Endothelial cell of umbilical vein (primary cell): ENCODE measurements at regions not wholly inside any gene's neighbourhood (a gene's known extent, or its start where the extent isn't known, plus 50 kb on each side); places are given as distances from the start of the nearest gene placed in this dataset.

Source experiments
- BruUV-seq: library from RNA; stranded (reverse); fragments of 400-500 nt; replicated peaks from 2 replicates; lab custom pipeline; 2021; lab: Mats Ljungman, UMichigan
- CTCF ChIA-PET: fragments of 300-600, 350-600 bp; sonication (Branson Sonifier 250); formaldehyde crosslinking; loops from one replicate; lab custom pipeline; 2021; ENCODE audit warnings: antibody characterized with exemption, inconsistent platforms; lab: Charles Lee
- POLR2A ChIA-PET: fragments of 300-600, 350-600 bp; sonication (Branson Sonifier 250); formaldehyde crosslinking; loops from one replicate; lab custom pipeline; 2021; ENCODE audit warnings: antibody characterized with exemption, inconsistent platforms; lab: Charles Lee
- DNase-seq: peaks from one replicate; pipeline ENCODE4 v3.0.0-alpha.2; 2011; ENCODE audit warnings: low read depth, low spot score
- FAIRE-seq: peaks from 2 replicates; lab custom pipeline; 2011; peaks lifted over from hg19 to GRCh38; lab: Jason Lieb, UNC
- H2AFZ ChIP-seq: 2 replicates; pipeline ENCODE4 v1.6.0; 2012; ENCODE audit warnings: low read depth, low read length, control low read depth, inconsistent platforms
- H3K27ac ChIP-seq: 2 replicates; pipeline ENCODE4 v1.5.1; 2011; ENCODE audit warnings: low read depth, mild to moderate bottlenecking, control low read depth, low read length, moderate library complexity; ENCODE audit not compliant: insufficient read depth
- H3K27me3 ChIP-seq, 2 experiments: 2 replicates each; pipeline versions ENCODE4 v1.6.0 to v1.6.1; 2011; ENCODE audit warnings: low read length in 2 of 2, mixed read lengths in 1 of 2; ENCODE audit not compliant: control insufficient read depth in 2 of 2, insufficient read depth in 2 of 2
- H3K36me3 ChIP-seq, 2 experiments: 2 replicates in 1 of 2; 3 replicates in 1 of 2; pipeline ENCODE4 v1.5.1; 2011; ENCODE audit warnings: low read length in 2 of 2, mild to moderate bottlenecking in 1 of 2, moderate library complexity in 1 of 2; ENCODE audit not compliant: control insufficient read depth in 2 of 2, insufficient read depth in 2 of 2; ENCODE audit errors: extremely low read depth in 1 of 2
- H3K4me1 ChIP-seq: 3 replicates; pipeline ENCODE4 v1.5.1; 2011; ENCODE audit warnings: mild to moderate bottlenecking, low read length; ENCODE audit not compliant: control insufficient read depth, insufficient read depth; ENCODE audit errors: extremely low read depth
- H3K4me2 ChIP-seq: 2 replicates; pipeline ENCODE4 v1.6.1; 2011; ENCODE audit warnings: low read length, control low read depth, mixed read lengths; ENCODE audit not compliant: insufficient read depth
- H3K4me3 ChIP-seq, 3 experiments: fragments of 200-600 bp in 1 of 3; sonication (generic), shearing (Covaris generic) in 1 of 3; replicated peaks in 1 of 3; 2 replicates each; pipeline ENCODE4 v1.5.1; 2011 to 2016; ENCODE audit warnings: control low read depth in 3 of 3, low read length in 3 of 3, mild to moderate bottlenecking in 2 of 3, inconsistent platforms in 1 of 3, low read depth in 1 of 3, moderate library complexity in 1 of 3; ENCODE audit not compliant: insufficient read depth in 1 of 3
- H3K79me2 ChIP-seq: 2 replicates; pipeline ENCODE4 v1.6.0; 2012; ENCODE audit warnings: low read length, inconsistent platforms; ENCODE audit not compliant: control insufficient read depth, insufficient read depth
- H3K9ac ChIP-seq: replicated peaks from 2 replicates; pipeline ENCODE3; 2011; ENCODE audit warnings: low read length, control low read depth; ENCODE audit not compliant: insufficient read depth; ENCODE audit errors: extremely low read depth
- H3K9me1 ChIP-seq: replicated peaks from 3 replicates; pipeline ENCODE4 v1.6.0; 2011; ENCODE audit warnings: mild to moderate bottlenecking, low read length; ENCODE audit not compliant: control insufficient read depth, insufficient read depth; ENCODE audit errors: extremely low read depth
- H3K9me3 ChIP-seq: replicated peaks from 2 replicates; pipeline ENCODE4 v1.5.1; 2012; ENCODE audit warnings: low read length, inconsistent platforms; ENCODE audit not compliant: control insufficient read depth, insufficient read depth
- H4K20me1 ChIP-seq: replicated peaks from 2 replicates; pipeline ENCODE3; 2011; ENCODE audit warnings: mild to moderate bottlenecking, low read length; ENCODE audit not compliant: control insufficient read depth, insufficient read depth; ENCODE audit errors: extremely low read depth
- EZH2 ChIP-seq: IDR thresholded peaks from 2 replicates; pipeline ENCODE4 v1.6.1; 2012; ENCODE audit warnings: borderline replicate concordance, low read depth, mild to moderate bottlenecking, moderate library complexity, low read length, inconsistent platforms; ENCODE audit not compliant: severe bottlenecking
- GATA2 ChIP-seq: IDR thresholded peaks from 2 replicates; pipeline ENCODE4 v1.7.0; 2011; ENCODE audit warnings: low read depth, mild to moderate bottlenecking, moderate library complexity, mixed read lengths, low read length; ENCODE audit not compliant: insufficient read length, insufficient read depth
- JUN ChIP-seq: IDR thresholded peaks from 2 replicates; pipeline ENCODE4 v1.6.1; 2011; ENCODE audit warnings: borderline replicate concordance, low read depth; ENCODE audit not compliant: insufficient read length, insufficient read depth
- MAX ChIP-seq: IDR thresholded peaks from 2 replicates; pipeline ENCODE4 v1.6.1; 2011; ENCODE audit not compliant: insufficient read depth, insufficient read length
- MYC ChIP-seq: IDR thresholded peaks from one replicate; pipeline ENCODE4 v1.6.1; 2011; ENCODE audit warnings: mild to moderate bottlenecking, low read depth, low read length
- POLR2AphosphoS5 ChIP-seq: IDR thresholded peaks from 2 replicates; pipeline ENCODE4 v1.6.1; 2012; ENCODE audit warnings: low read depth, mild to moderate bottlenecking, control low read depth, low read length, moderate library complexity; ENCODE audit not compliant: insufficient read depth
- dilution Hi-C: fragments of 300-500 bp; cut with MboI; formaldehyde crosslinking; loops from one replicate; pipeline ENCODE4 v1.15.0; 2019; ENCODE audit warnings: low sequenced_read_pairs; ENCODE audit not compliant: extremely low pct_ligation_motif_present
- intact Hi-C: fragments of 100-400 bp; cut with micrococcal nuclease; formaldehyde crosslinking; loops from one replicate; pipeline ENCODE4 v1.10.0; 2022

GRCh38 chr4:186882293-186882692, 158.6 kb upstream of the FAT1 start:
- H3K9me3 ChIP-seq: no peaks in the 10 kb centered on the region
- no peak for DNase-seq
- ChIA-PET CTCF (no interaction called here), POLR2A (no interaction called here)
- no TSS peak for BruUV-seq
- no peak overlapping the region for H3K9ac ChIP-seq
- H3K4me2 ChIP-seq: no peak overlapping the region
- H3K9me1 ChIP-seq: no peaks in the 10 kb centered on the region
- no peaks in the 10 kb centered on the region for H4K20me1 ChIP-seq
- no peaks in the 10 kb centered on the region for H3K27me3 ChIP-seq
- no peak overlapping the region for H2AFZ ChIP-seq
- no peaks in the 10 kb centered on the region for H3K79me2 ChIP-seq
- H3K27ac ChIP-seq: no peak overlapping the region
- FAIRE-seq: no peak
- intact Hi-C loops: no loop called here
- no peak overlapping the region for H3K4me3 ChIP-seq
- dilution Hi-C loops: no loop called here
- H3K4me1 ChIP-seq: no peaks in the 10 kb centered on the region
- H3K36me3 ChIP-seq: no peaks in the 10 kb centered on the region
- TF ChIP-seq MAX: no peak
- no peak for TF ChIP-seq JUN
- no peak for TF ChIP-seq GATA2

- intact Hi-C loops (no loop called here), dilution Hi-C loops (no loop called here)
- no peaks in the 10 kb centered on the region for H3K36me3 ChIP-seq
- H3K4me3 ChIP-seq: no peak overlapping the region
- H2AFZ ChIP-seq: no peak overlapping the region
- H3K79me2 ChIP-seq: no peaks in the 10 kb centered on the region
- no peaks in the 10 kb centered on the region for H3K27me3 ChIP-seq
- no peaks in the 10 kb centered on the region for H3K9me3 ChIP-seq
- DNase-seq (no peak), FAIRE-seq (no peak)
- no peak for TF ChIP-seq POLR2AphosphoS5
- no peak for TF ChIP-seq MYC
- no peak for TF ChIP-seq EZH2
- TF ChIP-seq MAX: no peak
- no peak for TF ChIP-seq GATA2
- BruUV-seq: no TSS peak
- H3K9me1 ChIP-seq: no peaks in the 10 kb centered on the region
- H3K27ac ChIP-seq: no peak overlapping the region
- no peak overlapping the region for H3K9ac ChIP-seq
- POLR2A ChIA-PET: no interaction called here
- H3K4me2 ChIP-seq: no peak overlapping the region
- no peaks in the 10 kb centered on the region for H3K4me1 ChIP-seq
- H4K20me1 ChIP-seq: no peaks in the 10 kb centered on the region
- CTCF ChIA-PET: no interaction called here
These were observed 161.6 kb upstream of the FAT1 start for GRCh38 chr4:186885289-186885688.
